ENCODE measurements at regions not wholly inside any gene's neighbourhood (a gene's known extent, or its start where the extent isn't known, plus 50 kb on each side); places are given as distances from the start of the nearest gene placed in this dataset.

GRCh38 chr12:82565966-82566365 is 120.7 kb upstream of the TMTC2 start:
- no peak for ATAC-seq
- no peak overlapping the region for H3K4me2 ChIP-seq
- Mint-ChIP-seq H3K4me1 (no peaks in the 10 kb centered on the region), H3K27me3 (ENCODE audit: insufficient read depth, low read depth, poor library complexity) (no peaks in the 10 kb centered on the region), H3K4me3 (no peak overlapping the region), H3K36me3 (ENCODE audit: low read depth) (no peaks in the 10 kb centered on the region), H3K9me3 (no peaks in the 10 kb centered on the region), H3K27ac (no peak overlapping the region)
- no peaks in the 10 kb centered on the region for H3K36me3 ChIP-seq (ENCODE audit: insufficient read depth)
- no peaks in the 10 kb centered on the region for H3K4me1 ChIP-seq (ENCODE audit: insufficient read depth)
- no peaks in the 10 kb centered on the region for H3K27me3 ChIP-seq (ENCODE audit: insufficient read depth)
- no peak overlapping the region for H2AFZ ChIP-seq
- TF ChIP-seq, protein P1, sequence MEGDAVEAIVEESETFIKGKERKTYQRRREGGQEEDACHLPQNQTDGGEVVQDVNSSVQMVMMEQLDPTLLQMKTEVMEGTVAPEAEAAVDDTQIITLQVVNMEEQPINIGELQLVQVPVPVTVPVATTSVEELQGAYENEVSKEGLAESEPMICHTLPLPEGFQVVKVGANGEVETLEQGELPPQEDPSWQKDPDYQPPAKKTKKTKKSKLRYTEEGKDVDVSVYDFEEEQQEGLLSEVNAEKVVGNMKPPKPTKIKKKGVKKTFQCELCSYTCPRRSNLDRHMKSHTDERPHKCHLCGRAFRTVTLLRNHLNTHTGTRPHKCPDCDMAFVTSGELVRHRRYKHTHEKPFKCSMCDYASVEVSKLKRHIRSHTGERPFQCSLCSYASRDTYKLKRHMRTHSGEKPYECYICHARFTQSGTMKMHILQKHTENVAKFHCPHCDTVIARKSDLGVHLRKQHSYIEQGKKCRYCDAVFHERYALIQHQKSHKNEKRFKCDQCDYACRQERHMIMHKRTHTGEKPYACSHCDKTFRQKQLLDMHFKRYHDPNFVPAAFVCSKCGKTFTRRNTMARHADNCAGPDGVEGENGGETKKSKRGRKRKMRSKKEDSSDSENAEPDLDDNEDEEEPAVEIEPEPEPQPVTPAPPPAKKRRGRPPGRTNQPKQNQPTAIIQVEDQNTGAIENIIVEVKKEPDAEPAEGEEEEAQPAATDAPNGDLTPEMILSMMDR (conservative IDR thresholded peaks at IDR 0.05; ENCODE audit: low read depth in 2 of 2): no peak
- TF ChIP-seq NANOG (IDR thresholded peaks at IDR 0.05; ENCODE audit: borderline replicate concordance) (no peak), POLR2AphosphoS5 (IDR thresholded peaks at IDR 0.05; ENCODE audit: low read depth) (no peak), ZNF331 (CRISPR knock-in tag; IDR thresholded peaks at IDR 0.05; ENCODE audit: low read depth) (no peak), ETS1 (IDR thresholded peaks at IDR 0.05) (no peak), REST (IDR thresholded peaks at IDR 0.05; ENCODE audit: unreplicated experiment) (no peak)
- H3F3A ChIP-seq (replicated peaks; ENCODE audit: low read depth): no peaks in the 10 kb centered on the region
- no peak overlapping the region for H3K4me3 ChIP-seq
- DNase-seq (ENCODE audit: low spot score): no peak
- no peaks in the 10 kb centered on the region for H4K20me1 ChIP-seq (replicated peaks; ENCODE audit: insufficient read depth)
- no peaks in the 10 kb centered on the region for H3K79me2 ChIP-seq (replicated peaks; ENCODE audit: insufficient read depth)
- H3K27ac ChIP-seq (ENCODE audit: low read depth): no peak overlapping the region
- H3K9me2 ChIP-seq (ENCODE audit: insufficient read depth): no peaks in the 10 kb centered on the region

GRCh38 chr12:82567688-82568087 is 119.0 kb upstream of the TMTC2 start:
- Histone ChIP-seq H3K4me1 (ENCODE audit: insufficient read depth) (no peaks in the 10 kb centered on the region), H3F3A (replicated peaks; ENCODE audit: low read depth) (no peaks in the 10 kb centered on the region), H3K79me2 (replicated peaks; ENCODE audit: insufficient read depth) (no peaks in the 10 kb centered on the region), H4K20me1 (replicated peaks; ENCODE audit: insufficient read depth) (no peaks in the 10 kb centered on the region), H2AFZ (no peak overlapping the region), H3K27ac (ENCODE audit: low read depth) (no peak overlapping the region), H3K9me2 (ENCODE audit: insufficient read depth) (no peaks in the 10 kb centered on the region), H3K36me3 (ENCODE audit: insufficient read depth) (no peaks in the 10 kb centered on the region), H3K4me3 (no peak overlapping the region), H3K4me2 (no peak overlapping the region), H3K27me3 (ENCODE audit: insufficient read depth) (no peaks in the 10 kb centered on the region)
- Mint-ChIP-seq H3K4me1 (no peaks in the 10 kb centered on the region), H3K4me3 (no peak overlapping the region), H3K27me3 (ENCODE audit: insufficient read depth, low read depth, poor library complexity) (no peaks in the 10 kb centered on the region), H3K9me3 (no peaks in the 10 kb centered on the region), H3K27ac (no peak overlapping the region), H3K36me3 (ENCODE audit: low read depth) (no peaks in the 10 kb centered on the region)
- no peak for ATAC-seq
- DNase-seq (ENCODE audit: low spot score): no peak
- TF ChIP-seq, protein P2, sequence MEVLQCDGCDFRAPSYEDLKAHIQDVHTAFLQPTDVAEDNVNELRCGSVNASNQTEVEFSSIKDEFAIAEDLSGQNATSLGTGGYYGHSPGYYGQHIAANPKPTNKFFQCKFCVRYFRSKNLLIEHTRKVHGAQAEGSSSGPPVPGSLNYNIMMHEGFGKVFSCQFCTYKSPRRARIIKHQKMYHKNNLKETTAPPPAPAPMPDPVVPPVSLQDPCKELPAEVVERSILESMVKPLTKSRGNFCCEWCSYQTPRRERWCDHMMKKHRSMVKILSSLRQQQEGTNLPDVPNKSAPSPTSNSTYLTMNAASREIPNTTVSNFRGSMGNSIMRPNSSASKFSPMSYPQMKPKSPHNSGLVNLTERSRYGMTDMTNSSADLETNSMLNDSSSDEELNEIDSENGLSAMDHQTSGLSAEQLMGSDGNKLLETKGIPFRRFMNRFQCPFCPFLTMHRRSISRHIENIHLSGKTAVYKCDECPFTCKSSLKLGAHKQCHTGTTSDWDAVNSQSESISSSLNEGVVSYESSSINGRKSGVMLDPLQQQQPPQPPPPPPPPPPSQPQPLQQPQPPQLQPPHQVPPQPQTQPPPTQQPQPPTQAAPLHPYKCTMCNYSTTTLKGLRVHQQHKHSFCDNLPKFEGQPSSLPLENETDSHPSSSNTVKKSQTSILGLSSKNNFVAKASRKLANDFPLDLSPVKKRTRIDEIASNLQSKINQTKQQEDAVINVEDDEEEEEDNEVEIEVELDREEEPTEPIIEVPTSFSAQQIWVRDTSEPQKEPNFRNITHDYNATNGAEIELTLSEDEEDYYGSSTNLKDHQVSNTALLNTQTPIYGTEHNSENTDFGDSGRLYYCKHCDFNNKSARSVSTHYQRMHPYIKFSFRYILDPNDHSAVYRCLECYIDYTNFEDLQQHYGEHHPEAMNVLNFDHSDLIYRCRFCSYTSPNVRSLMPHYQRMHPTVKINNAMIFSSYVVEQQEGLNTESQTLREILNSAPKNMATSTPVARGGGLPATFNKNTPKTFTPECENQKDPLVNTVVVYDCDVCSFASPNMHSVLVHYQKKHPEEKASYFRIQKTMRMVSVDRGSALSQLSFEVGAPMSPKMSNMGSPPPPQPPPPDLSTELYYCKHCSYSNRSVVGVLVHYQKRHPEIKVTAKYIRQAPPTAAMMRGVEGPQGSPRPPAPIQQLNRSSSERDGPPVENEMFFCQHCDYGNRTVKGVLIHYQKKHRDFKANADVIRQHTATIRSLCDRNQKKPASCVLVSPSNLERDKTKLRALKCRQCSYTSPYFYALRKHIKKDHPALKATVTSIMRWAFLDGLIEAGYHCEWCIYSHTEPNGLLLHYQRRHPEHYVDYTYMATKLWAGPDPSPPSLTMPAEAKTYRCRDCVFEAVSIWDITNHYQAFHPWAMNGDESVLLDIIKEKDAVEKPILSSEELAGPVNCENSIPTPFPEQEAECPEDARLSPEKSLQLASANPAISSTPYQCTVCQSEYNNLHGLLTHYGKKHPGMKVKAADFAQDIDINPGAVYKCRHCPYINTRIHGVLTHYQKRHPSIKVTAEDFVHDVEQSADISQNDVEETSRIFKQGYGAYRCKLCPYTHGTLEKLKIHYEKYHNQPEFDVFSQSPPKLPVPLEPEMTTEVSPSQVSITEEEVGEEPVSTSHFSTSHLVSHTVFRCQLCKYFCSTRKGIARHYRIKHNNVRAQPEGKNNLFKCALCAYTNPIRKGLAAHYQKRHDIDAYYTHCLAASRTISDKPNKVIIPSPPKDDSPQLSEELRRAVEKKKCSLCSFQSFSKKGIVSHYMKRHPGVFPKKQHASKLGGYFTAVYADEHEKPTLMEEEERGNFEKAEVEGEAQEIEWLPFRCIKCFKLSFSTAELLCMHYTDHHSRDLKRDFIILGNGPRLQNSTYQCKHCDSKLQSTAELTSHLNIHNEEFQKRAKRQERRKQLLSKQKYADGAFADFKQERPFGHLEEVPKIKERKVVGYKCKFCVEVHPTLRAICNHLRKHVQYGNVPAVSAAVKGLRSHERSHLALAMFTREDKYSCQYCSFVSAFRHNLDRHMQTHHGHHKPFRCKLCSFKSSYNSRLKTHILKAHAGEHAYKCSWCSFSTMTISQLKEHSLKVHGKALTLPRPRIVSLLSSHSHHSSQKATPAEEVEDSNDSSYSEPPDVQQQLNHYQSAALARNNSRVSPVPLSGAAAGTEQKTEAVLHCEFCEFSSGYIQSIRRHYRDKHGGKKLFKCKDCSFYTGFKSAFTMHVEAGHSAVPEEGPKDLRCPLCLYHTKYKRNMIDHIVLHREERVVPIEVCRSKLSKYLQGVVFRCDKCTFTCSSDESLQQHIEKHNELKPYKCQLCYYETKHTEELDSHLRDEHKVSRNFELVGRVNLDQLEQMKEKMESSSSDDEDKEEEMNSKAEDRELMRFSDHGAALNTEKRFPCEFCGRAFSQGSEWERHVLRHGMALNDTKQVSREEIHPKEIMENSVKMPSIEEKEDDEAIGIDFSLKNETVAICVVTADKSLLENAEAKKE (CRISPR knock-in tag; IDR thresholded peaks at IDR 0.05): no peak
- no peak for TF ChIP-seq EZH2phosphoT487 (IDR thresholded peaks at IDR 0.05; ENCODE audit: unreplicated experiment)
